ENCODE measurements at regions not wholly inside any gene's neighbourhood (a gene's known extent, or its start where the extent isn't known, plus 50 kb on each side); places are given as distances from the start of the nearest gene placed in this dataset.

DNA sequence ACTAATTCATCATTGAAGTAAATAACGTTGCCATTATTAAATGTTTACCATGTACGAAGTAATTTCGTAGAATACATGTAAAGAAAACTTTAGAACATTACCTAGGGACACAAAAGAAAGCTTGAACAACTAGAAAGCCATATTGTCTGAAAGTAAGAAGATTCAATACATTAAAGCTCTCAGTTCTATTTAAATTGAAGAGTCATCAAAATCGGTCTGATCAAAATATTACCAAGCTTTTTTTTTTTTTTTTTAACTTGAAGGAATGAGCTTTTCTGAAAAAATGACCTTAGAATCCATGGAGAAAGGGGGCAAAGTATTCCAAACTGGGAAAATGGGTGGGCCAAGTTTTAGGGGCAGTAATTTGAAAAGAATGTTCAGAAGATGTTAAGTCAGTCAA, 300.8 kb downstream of the GPD2 start:
- TF ChIP-seq GATA4 (IDR thresholded peaks at IDR 0.05; ENCODE audit: borderline replicate concordance, low read depth) (no peak), SP1 (IDR thresholded peaks at IDR 0.05) (no peak), SP1 (CRISPR knock-in tag; IDR thresholded peaks at IDR 0.05) (no peak), MXI1 (IDR thresholded peaks at IDR 0.05; ENCODE audit: borderline replicate concordance, low read depth, low read length) (no peak), KDM1A (CRISPR knock-in tag; IDR thresholded peaks at IDR 0.05) (no peak), MYC (CRISPR knock-in tag; IDR thresholded peaks at IDR 0.05; ENCODE audit: borderline replicate concordance) (no peak), RFX5 (IDR thresholded peaks at IDR 0.05; ENCODE audit: low read depth, low read length) (no peak), PTBP1 (IDR thresholded peaks at IDR 0.05; ENCODE audit: low read depth, low read length, poor library complexity, severe bottlenecking) (no peak), RAD51 (IDR thresholded peaks at IDR 0.05; ENCODE audit: borderline replicate concordance) (no peak), HCFC1 (IDR thresholded peaks at IDR 0.05; ENCODE audit: low read depth, low read length) (no peak), TMF1 (CRISPR knock-in tag; IDR thresholded peaks at IDR 0.05; ENCODE audit: low read depth) (no peak), NR3C1 (CRISPR knock-in tag; IDR thresholded peaks at IDR 0.05) (no peak)
- TF ChIP-seq, protein P1, sequence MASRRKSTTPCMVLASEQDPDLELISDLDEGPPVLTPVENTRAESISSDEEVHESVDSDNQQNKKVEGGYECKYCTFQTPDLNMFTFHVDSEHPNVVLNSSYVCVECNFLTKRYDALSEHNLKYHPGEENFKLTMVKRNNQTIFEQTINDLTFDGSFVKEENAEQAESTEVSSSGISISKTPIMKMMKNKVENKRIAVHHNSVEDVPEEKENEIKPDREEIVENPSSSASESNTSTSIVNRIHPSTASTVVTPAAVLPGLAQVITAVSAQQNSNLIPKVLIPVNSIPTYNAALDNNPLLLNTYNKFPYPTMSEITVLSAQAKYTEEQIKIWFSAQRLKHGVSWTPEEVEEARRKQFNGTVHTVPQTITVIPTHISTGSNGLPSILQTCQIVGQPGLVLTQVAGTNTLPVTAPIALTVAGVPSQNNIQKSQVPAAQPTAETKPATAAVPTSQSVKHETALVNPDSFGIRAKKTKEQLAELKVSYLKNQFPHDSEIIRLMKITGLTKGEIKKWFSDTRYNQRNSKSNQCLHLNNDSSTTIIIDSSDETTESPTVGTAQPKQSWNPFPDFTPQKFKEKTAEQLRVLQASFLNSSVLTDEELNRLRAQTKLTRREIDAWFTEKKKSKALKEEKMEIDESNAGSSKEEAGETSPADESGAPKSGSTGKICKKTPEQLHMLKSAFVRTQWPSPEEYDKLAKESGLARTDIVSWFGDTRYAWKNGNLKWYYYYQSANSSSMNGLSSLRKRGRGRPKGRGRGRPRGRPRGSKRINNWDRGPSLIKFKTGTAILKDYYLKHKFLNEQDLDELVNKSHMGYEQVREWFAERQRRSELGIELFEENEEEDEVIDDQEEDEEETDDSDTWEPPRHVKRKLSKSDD (CRISPR knock-in tag; IDR thresholded peaks at IDR 0.05; ENCODE audit: low read depth), result no peak
- TF ChIP-seq, protein P2, sequence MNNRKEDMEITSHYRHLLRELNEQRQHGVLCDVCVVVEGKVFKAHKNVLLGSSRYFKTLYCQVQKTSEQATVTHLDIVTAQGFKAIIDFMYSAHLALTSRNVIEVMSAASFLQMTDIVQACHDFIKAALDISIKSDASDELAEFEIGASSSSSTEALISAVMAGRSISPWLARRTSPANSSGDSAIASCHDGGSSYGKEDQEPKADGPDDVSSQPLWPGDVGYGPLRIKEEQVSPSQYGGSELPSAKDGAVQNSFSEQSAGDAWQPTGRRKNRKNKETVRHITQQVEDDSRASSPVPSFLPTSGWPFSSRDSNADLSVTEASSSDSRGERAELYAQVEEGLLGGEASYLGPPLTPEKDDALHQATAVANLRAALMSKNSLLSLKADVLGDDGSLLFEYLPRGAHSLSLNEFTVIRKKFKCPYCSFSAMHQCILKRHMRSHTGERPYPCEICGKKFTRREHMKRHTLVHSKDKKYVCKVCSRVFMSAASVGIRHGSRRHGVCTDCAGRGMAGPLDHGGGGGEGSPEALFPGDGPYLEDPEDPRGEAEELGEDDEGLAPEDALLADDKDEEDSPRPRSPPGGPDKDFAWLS (CRISPR knock-in tag; IDR thresholded peaks at IDR 0.05; ENCODE audit: borderline replicate concordance), result no peak
- TF ChIP-seq, protein P3, sequence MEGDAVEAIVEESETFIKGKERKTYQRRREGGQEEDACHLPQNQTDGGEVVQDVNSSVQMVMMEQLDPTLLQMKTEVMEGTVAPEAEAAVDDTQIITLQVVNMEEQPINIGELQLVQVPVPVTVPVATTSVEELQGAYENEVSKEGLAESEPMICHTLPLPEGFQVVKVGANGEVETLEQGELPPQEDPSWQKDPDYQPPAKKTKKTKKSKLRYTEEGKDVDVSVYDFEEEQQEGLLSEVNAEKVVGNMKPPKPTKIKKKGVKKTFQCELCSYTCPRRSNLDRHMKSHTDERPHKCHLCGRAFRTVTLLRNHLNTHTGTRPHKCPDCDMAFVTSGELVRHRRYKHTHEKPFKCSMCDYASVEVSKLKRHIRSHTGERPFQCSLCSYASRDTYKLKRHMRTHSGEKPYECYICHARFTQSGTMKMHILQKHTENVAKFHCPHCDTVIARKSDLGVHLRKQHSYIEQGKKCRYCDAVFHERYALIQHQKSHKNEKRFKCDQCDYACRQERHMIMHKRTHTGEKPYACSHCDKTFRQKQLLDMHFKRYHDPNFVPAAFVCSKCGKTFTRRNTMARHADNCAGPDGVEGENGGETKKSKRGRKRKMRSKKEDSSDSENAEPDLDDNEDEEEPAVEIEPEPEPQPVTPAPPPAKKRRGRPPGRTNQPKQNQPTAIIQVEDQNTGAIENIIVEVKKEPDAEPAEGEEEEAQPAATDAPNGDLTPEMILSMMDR (CRISPR knock-in tag; IDR thresholded peaks at IDR 0.05), result no peak

All from HepG2 (cell line).